ENCODE measurements at regions not wholly inside any gene's neighbourhood (a gene's known extent, or its start where the extent isn't known, plus 50 kb on each side); places are given as distances from the start of the nearest gene placed in this dataset.
A peak's percentile ranks its signal among the peaks of the same experiment; 100 is the strongest.

DNA sequence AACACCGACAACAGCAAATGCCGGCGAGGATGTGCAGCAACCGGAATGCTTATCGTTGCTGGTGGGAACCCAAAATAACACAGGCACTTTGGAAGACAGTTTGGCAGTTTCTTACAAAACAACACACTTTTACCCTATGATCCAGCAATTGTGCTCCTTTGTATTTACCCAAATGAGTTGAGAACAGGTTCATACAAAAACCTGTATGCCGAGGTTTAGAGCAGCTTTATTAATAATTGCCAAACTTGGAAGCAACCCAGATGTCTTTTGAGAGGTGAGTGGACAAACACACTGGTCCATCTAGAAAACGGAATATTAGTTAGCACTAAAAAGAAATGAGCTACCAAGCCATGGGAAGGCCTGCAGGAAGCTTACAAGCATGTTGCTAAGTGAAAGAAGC is 118.9 kb downstream of the CTTN start:
- Histone ChIP-seq H3K4me1 (ENCODE audit: control insufficient read depth in 5 of 5, insufficient read depth in 5 of 5, low read length in 5 of 5) (peaks cover 0 to 5% (median 0%) of the 10 kb centered on the region in 5 donors), H3K9ac (ENCODE audit: insufficient read depth in 1 of 2, low read length in 2 of 2) (no peak overlapping the region), H3K36me3 (ENCODE audit: control insufficient read depth in 4 of 4, insufficient read depth in 4 of 4, low read length in 4 of 4) (no peaks in the 10 kb centered on the region), H3K4me3 (no peak overlapping the region), H3K27me3 (ENCODE audit: control insufficient read depth in 3 of 3, insufficient read depth in 3 of 3, low read length in 2 of 3) (peaks cover 0 to 5% (median 0%) of the 10 kb centered on the region in 3 donors), H3K9me3 (ENCODE audit: control insufficient read depth in 4 of 4, insufficient read depth in 3 of 4, low read length in 3 of 4) (peaks cover 0 to 11% (median 4%) of the 10 kb centered on the region in 4 donors), H3K27ac (ENCODE audit: low read depth in 1 of 2, low read length in 1 of 2) (no peak overlapping the region)
- DNase-seq (peak in 1 of 3 donors; percentile 25), ATAC-seq (ENCODE audit: insufficient read depth, low FRiP score) (no peak)
- WGBS, 2 donors = 79 to 85% methylated on average over 7 of the region's 7 CpGs
- TF ChIP-seq, protein P1, sequence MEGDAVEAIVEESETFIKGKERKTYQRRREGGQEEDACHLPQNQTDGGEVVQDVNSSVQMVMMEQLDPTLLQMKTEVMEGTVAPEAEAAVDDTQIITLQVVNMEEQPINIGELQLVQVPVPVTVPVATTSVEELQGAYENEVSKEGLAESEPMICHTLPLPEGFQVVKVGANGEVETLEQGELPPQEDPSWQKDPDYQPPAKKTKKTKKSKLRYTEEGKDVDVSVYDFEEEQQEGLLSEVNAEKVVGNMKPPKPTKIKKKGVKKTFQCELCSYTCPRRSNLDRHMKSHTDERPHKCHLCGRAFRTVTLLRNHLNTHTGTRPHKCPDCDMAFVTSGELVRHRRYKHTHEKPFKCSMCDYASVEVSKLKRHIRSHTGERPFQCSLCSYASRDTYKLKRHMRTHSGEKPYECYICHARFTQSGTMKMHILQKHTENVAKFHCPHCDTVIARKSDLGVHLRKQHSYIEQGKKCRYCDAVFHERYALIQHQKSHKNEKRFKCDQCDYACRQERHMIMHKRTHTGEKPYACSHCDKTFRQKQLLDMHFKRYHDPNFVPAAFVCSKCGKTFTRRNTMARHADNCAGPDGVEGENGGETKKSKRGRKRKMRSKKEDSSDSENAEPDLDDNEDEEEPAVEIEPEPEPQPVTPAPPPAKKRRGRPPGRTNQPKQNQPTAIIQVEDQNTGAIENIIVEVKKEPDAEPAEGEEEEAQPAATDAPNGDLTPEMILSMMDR (IDR thresholded peaks at IDR 0.05; ENCODE audit: control extremely low read depth, extremely low read depth) = no peak

DNA sequence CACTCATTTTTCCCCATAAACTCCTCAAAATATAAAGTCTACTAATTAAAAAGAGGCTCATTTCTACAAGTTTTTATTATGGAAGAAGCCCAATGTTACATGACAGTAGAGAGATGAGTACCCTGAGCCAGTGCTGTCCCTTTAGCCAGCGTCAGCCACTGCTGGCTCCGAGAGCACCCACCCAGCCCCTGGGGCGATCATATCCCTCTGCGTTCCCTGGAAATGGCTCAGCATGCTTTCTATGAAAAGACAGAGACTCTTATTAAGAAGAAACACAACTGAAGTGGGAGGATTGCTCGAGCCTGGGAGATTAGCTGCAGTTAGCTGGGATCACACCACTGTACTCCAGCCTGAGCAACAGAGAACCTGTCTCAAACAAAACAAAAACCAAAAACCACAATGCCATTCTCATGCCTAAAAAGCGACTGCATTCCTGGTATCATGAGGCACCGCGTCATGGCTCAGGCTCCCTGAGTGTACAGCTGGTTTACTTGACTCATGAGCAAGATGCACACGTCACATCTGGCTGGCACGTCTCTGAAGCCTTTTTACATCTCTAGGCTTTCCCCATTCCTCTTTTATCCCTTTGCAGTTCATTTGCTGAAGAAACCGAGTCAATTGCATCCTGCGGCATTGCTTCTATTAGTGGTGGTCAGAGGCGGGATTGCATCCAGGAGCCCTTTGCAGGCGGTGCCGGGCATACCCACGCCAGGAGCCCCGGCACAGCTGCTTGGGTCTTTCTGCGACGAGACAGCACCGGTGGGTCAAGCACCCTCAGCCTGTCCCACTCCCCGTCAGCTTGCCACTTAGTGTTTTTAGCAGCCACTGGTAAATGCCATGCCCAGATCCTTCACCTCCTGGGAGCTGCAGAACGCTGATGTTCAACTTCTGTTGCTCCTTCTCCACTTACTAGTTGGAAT is 119.9 kb downstream of the CTTN start:
- no peak overlapping the region for H3K9ac ChIP-seq (ENCODE audit: insufficient read depth in 1 of 2, low read length in 2 of 2)
- peaks cover 0 to 5% (median under 1%) of the 10 kb centered on the region in 4 donors for H3K9me3 ChIP-seq (ENCODE audit: control insufficient read depth in 4 of 4, insufficient read depth in 3 of 4, low read length in 3 of 4)

DNA sequence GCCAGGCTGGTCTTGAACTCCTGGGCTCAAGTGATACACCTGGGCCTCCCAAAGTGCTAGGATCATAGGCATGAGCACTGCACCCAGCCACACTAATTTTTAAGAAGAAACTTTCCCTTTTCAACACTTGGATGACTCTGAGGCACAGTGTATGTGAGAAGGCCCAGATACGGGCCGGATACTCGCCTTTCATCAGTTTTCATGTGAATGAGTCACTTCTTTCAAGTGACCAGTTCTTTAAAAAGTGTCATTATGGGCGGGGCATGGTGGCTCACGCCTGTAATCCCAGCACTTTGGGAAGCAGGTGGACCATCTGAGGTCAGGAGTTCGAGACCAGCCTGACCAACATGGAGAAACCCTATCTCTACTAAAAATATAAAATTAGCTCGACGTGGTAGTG is 120.8 kb downstream of the CTTN start:
- WGBS, 2 donors = 84 to 92% methylated on average over 8 of the region's 8 CpGs
- Histone ChIP-seq H3K9ac (ENCODE audit: insufficient read depth in 1 of 2, low read length in 2 of 2) (no peak overlapping the region), H3K27ac (ENCODE audit: low read depth in 1 of 2, low read length in 1 of 2) (no peak overlapping the region), H3K4me3 (no peak overlapping the region), H3K36me3 (ENCODE audit: control insufficient read depth in 4 of 4, insufficient read depth in 4 of 4, low read length in 4 of 4) (no peaks in the 10 kb centered on the region), H3K27me3 (ENCODE audit: control insufficient read depth in 3 of 3, insufficient read depth in 3 of 3, low read length in 2 of 3) (peaks cover 0 to 5% (median 0%) of the 10 kb centered on the region in 3 donors), H3K9me3 (ENCODE audit: control insufficient read depth in 4 of 4, insufficient read depth in 3 of 4, low read length in 3 of 4) (peaks cover 0 to 4% (median 0%) of the 10 kb centered on the region in 4 donors), H3K4me1 (ENCODE audit: control insufficient read depth in 5 of 5, insufficient read depth in 5 of 5, low read length in 5 of 5) (peaks cover 0 to 7% (median 0%) of the 10 kb centered on the region in 5 donors)
- ATAC-seq (ENCODE audit: insufficient read depth, low FRiP score) = no peak
- TF ChIP-seq, protein P1 (IDR thresholded peaks at IDR 0.05; ENCODE audit: control extremely low read depth, extremely low read depth) = no peak
- no peak for DNase-seq

More for the DNA sequence above, 119.9 kb downstream of the CTTN start:
- TF ChIP-seq, protein P1 (IDR thresholded peaks at IDR 0.05; ENCODE audit: control extremely low read depth, extremely low read depth) = no peak
- Histone ChIP-seq H3K27me3 (ENCODE audit: control insufficient read depth in 3 of 3, insufficient read depth in 3 of 3, low read length in 2 of 3) (peaks cover 0 to 5% (median 0%) of the 10 kb centered on the region in 3 donors), H3K27ac (ENCODE audit: low read depth in 1 of 2, low read length in 1 of 2) (no peak overlapping the region), H3K4me1 (ENCODE audit: control insufficient read depth in 5 of 5, insufficient read depth in 5 of 5, low read length in 5 of 5) (peaks cover 0 to 7% (median 0%) of the 10 kb centered on the region in 5 donors), H3K4me3 (no peak overlapping the region), H3K36me3 (ENCODE audit: control insufficient read depth in 4 of 4, insufficient read depth in 4 of 4, low read length in 4 of 4) (no peaks in the 10 kb centered on the region)
- WGBS, 2 donors = 89 to 93% methylated on average over 22 of the region's 22 CpGs
- no peak for DNase-seq
- ATAC-seq (ENCODE audit: insufficient read depth, low FRiP score) = no peak

All from lung (tissue), 11 donors.